ENCODE measurements at regions not wholly inside any gene's neighbourhood (a gene's known extent, or its start where the extent isn't known, plus 50 kb on each side); places are given as distances from the start of the nearest gene placed in this dataset.
"Not testable (repeated sequence)": the region's sequence is repeated elsewhere in the genome, so short reads cannot be mapped to it uniquely, and the experiment has no call there.

GRCh38 chr9:38518826-38519225 lies 94.6 kb upstream of the IGFBPL1 start:
- H3K27me3 ChIP-seq (ENCODE audit: insufficient read depth, low read length) = no peaks in the 10 kb centered on the region
- H3K27ac ChIP-seq (ENCODE audit: low read depth, low read length) = no peak overlapping the region
- H3K4me1 ChIP-seq (ENCODE audit: insufficient read depth, low read length) = no peaks in the 10 kb centered on the region
- no peaks in the 10 kb centered on the region for H3K9me3 ChIP-seq (ENCODE audit: insufficient read depth, low read depth, low read length)
- H3K36me3 ChIP-seq (ENCODE audit: insufficient read depth, low read length) = no peaks in the 10 kb centered on the region
- no peak overlapping the region for H3K4me3 ChIP-seq (ENCODE audit: low read length)
- WGBS = 90% methylated on average over 3 of the region's 3 CpGs
- H3K9ac ChIP-seq (ENCODE audit: low read depth, low read length) = no peak overlapping the region

GRCh38 chr9:38516273-38516672 lies 92.0 kb upstream of the IGFBPL1 start:
- H3K4me3 ChIP-seq (ENCODE audit: low read length); H3K27ac ChIP-seq (ENCODE audit: low read depth, low read length); H3K27me3 ChIP-seq (ENCODE audit: insufficient read depth, low read length); H3K9ac ChIP-seq (ENCODE audit: low read depth, low read length); H3K4me1 ChIP-seq (ENCODE audit: insufficient read depth, low read length); H3K9me3 ChIP-seq (ENCODE audit: insufficient read depth, low read depth, low read length); H3K36me3 ChIP-seq (ENCODE audit: insufficient read depth, low read length): not testable (repeated sequence)
- WGBS = 95% methylated on average over 2 of the region's 3 CpGs

- H3K36me3 ChIP-seq (ENCODE audit: insufficient read depth, low read length); H3K9ac ChIP-seq (ENCODE audit: low read depth, low read length); H3K27me3 ChIP-seq (ENCODE audit: insufficient read depth, low read length); H3K4me1 ChIP-seq (ENCODE audit: insufficient read depth, low read length); H3K4me3 ChIP-seq (ENCODE audit: low read length); H3K9me3 ChIP-seq (ENCODE audit: insufficient read depth, low read depth, low read length); H3K27ac ChIP-seq (ENCODE audit: low read depth, low read length): not testable (repeated sequence)
- WGBS = 87% methylated on average over 3 of the region's 3 CpGs
These were observed 90.8 kb upstream of the IGFBPL1 start for GRCh38 chr9:38515055-38515454.

GRCh38 chr9:38510340-38510739 lies 86.1 kb upstream of the IGFBPL1 start:
- H3K27me3 ChIP-seq (ENCODE audit: insufficient read depth, low read length); H3K27ac ChIP-seq (ENCODE audit: low read depth, low read length); H3K36me3 ChIP-seq (ENCODE audit: insufficient read depth, low read length); H3K9ac ChIP-seq (ENCODE audit: low read depth, low read length); H3K4me3 ChIP-seq (ENCODE audit: low read length); H3K9me3 ChIP-seq (ENCODE audit: insufficient read depth, low read depth, low read length); H3K4me1 ChIP-seq (ENCODE audit: insufficient read depth, low read length): not testable (repeated sequence)
- 96% methylated on average over 3 of the region's 3 CpGs for WGBS

- Histone ChIP-seq H3K9ac (ENCODE audit: low read depth, low read length) (no peak overlapping the region), H3K27ac (ENCODE audit: low read depth, low read length) (no peak overlapping the region), H3K36me3 (ENCODE audit: insufficient read depth, low read length) (no peaks in the 10 kb centered on the region), H3K27me3 (ENCODE audit: insufficient read depth, low read length) (no peaks in the 10 kb centered on the region), H3K4me1 (ENCODE audit: insufficient read depth, low read length) (no peaks in the 10 kb centered on the region), H3K4me3 (ENCODE audit: low read length) (no peak overlapping the region), H3K9me3 (ENCODE audit: insufficient read depth, low read depth, low read length) (no peaks in the 10 kb centered on the region)
- 94% methylated on average over 4 of the region's 4 CpGs for WGBS
These were observed 83.3 kb upstream of the IGFBPL1 start for GRCh38 chr9:38507587-38507986.

- H3K9me3 ChIP-seq (ENCODE audit: insufficient read depth, low read depth, low read length); H3K4me1 ChIP-seq (ENCODE audit: insufficient read depth, low read length); H3K27me3 ChIP-seq (ENCODE audit: insufficient read depth, low read length); H3K36me3 ChIP-seq (ENCODE audit: insufficient read depth, low read length); H3K4me3 ChIP-seq (ENCODE audit: low read length); H3K27ac ChIP-seq (ENCODE audit: low read depth, low read length); H3K9ac ChIP-seq (ENCODE audit: low read depth, low read length): not testable (repeated sequence)
- 86% methylated on average over 4 of the region's 4 CpGs for WGBS
These were observed 75.9 kb upstream of the IGFBPL1 start for GRCh38 chr9:38500171-38500570.

GRCh38 chr9:38498551-38498950 lies 74.3 kb upstream of the IGFBPL1 start:
- not testable (repeated sequence) for H3K4me3 ChIP-seq (ENCODE audit: low read length); H3K9ac ChIP-seq (ENCODE audit: low read depth, low read length); H3K27me3 ChIP-seq (ENCODE audit: insufficient read depth, low read length); H3K36me3 ChIP-seq (ENCODE audit: insufficient read depth, low read length); H3K27ac ChIP-seq (ENCODE audit: low read depth, low read length); H3K9me3 ChIP-seq (ENCODE audit: insufficient read depth, low read depth, low read length); H3K4me1 ChIP-seq (ENCODE audit: insufficient read depth, low read length)
- WGBS = 72% methylated on average over 2 of the region's 2 CpGs

GRCh38 chr9:38489057-38489456 lies 64.8 kb upstream of the IGFBPL1 start:
- H3K4me3 ChIP-seq (ENCODE audit: low read length) = no peak overlapping the region
- peaks cover 19% of the 10 kb centered on the region for H3K4me1 ChIP-seq (ENCODE audit: insufficient read depth, low read length)
- no peaks in the 10 kb centered on the region for H3K27me3 ChIP-seq (ENCODE audit: insufficient read depth, low read length)
- 85% methylated on average over 21 of the region's 21 CpGs for WGBS
- H3K36me3 ChIP-seq (ENCODE audit: insufficient read depth, low read length) = no peaks in the 10 kb centered on the region
- H3K27ac ChIP-seq (ENCODE audit: low read depth, low read length) = no peak overlapping the region
- no peaks in the 10 kb centered on the region for H3K9me3 ChIP-seq (ENCODE audit: insufficient read depth, low read depth, low read length)
- H3K9ac ChIP-seq (ENCODE audit: low read depth, low read length) = no peak overlapping the region

GRCh38 chr9:38488156-38488698 lies 64.0 kb upstream of the IGFBPL1 start:
- no peaks in the 10 kb centered on the region for H3K27me3 ChIP-seq (ENCODE audit: insufficient read depth, low read length)
- H3K9ac ChIP-seq (ENCODE audit: low read depth, low read length) = no peak overlapping the region
- H3K36me3 ChIP-seq (ENCODE audit: insufficient read depth, low read length) = no peaks in the 10 kb centered on the region
- peaks cover 28% of the 10 kb centered on the region for H3K4me1 ChIP-seq (ENCODE audit: insufficient read depth, low read length)
- 97% methylated on average over 26 of the region's 26 CpGs for WGBS
- no peak overlapping the region for H3K27ac ChIP-seq (ENCODE audit: low read depth, low read length)
- no peaks in the 10 kb centered on the region for H3K9me3 ChIP-seq (ENCODE audit: insufficient read depth, low read depth, low read length)
- H3K4me3 ChIP-seq (ENCODE audit: low read length) = no peak overlapping the region

- H3K4me1 ChIP-seq (ENCODE audit: insufficient read depth, low read length) = peaks cover 34% of the 10 kb centered on the region
- H3K36me3 ChIP-seq (ENCODE audit: insufficient read depth, low read length); H3K9me3 ChIP-seq (ENCODE audit: insufficient read depth, low read depth, low read length); H3K9ac ChIP-seq (ENCODE audit: low read depth, low read length); H3K4me3 ChIP-seq (ENCODE audit: low read length); H3K27me3 ChIP-seq (ENCODE audit: insufficient read depth, low read length); H3K27ac ChIP-seq (ENCODE audit: low read depth, low read length): not testable (repeated sequence)
- 97% methylated on average over 55 of the region's 55 CpGs for WGBS
These were observed 63.3 kb upstream of the IGFBPL1 start for GRCh38 chr9:38487418-38488155.

- Histone ChIP-seq H3K9ac (ENCODE audit: low read depth, low read length) (no peak overlapping the region), H3K4me3 (ENCODE audit: low read length) (no peak overlapping the region), H3K4me1 (ENCODE audit: insufficient read depth, low read length) (peaks cover 35% of the 10 kb centered on the region), H3K27ac (ENCODE audit: low read depth, low read length) (peak overlapping the region; percentile 76; the same call in 1 of the 2 replicates), H3K9me3 (ENCODE audit: insufficient read depth, low read depth, low read length) (no peaks in the 10 kb centered on the region), H3K36me3 (ENCODE audit: insufficient read depth, low read length) (no peaks in the 10 kb centered on the region), H3K27me3 (ENCODE audit: insufficient read depth, low read length) (no peaks in the 10 kb centered on the region)
- WGBS = 71% methylated on average over 8 of the region's 8 CpGs
These were observed 62.6 kb upstream of the IGFBPL1 start for GRCh38 chr9:38486837-38487236.

Measured in HUES64 (cell line).